ENCODE measurements at regions not wholly inside any gene's neighbourhood (a gene's known extent, or its start where the extent isn't known, plus 50 kb on each side); places are given as distances from the start of the nearest gene placed in this dataset.

GRCh38 chr4:175176710-175177109 is 258.6 kb downstream of the ADAM29 start:
- no peak for TF ChIP-seq EP300 (IDR thresholded peaks at IDR 0.05)
- no peak for TF ChIP-seq CTCF (IDR thresholded peaks at IDR 0.05)
- TF ChIP-seq POLR2A (IDR thresholded peaks at IDR 0.05), result no peak
